Keratinocyte (primary cell): ENCODE measurements at regions not wholly inside any gene's neighbourhood (a gene's known extent, or its start where the extent isn't known, plus 50 kb on each side); places are given as distances from the start of the nearest gene placed in this dataset.

Source experiments
- CTCF ChIP-seq, 3 experiments: IDR thresholded peaks in 1 of 3; conservative IDR thresholded peaks in 1 of 3; optimal IDR thresholded peaks in 1 of 3; 2 replicates in 2 of 3; 3 replicates in 1 of 3; pipeline versions ENCODE3 to v1.5.1; 2011; ENCODE audit warnings: low read length in 3 of 3, mild to moderate bottlenecking in 3 of 3, moderate library complexity in 2 of 3, control low read depth in 1 of 3, inconsistent platforms in 1 of 3; ENCODE audit not compliant: insufficient read depth in 2 of 3; ENCODE audit errors: extremely low read depth in 1 of 3
- EZH2 ChIP-seq: IDR thresholded peaks from one replicate; pipeline ENCODE4 v1.6.1; 2012; ENCODE audit warnings: inconsistent platforms, mild to moderate bottlenecking, low read length, moderate library complexity

GRCh38 chr21:35652196-35652595, 408.1 kb downstream of the SETD4 start:
- TF ChIP-seq CTCF (optimal IDR thresholded peaks at IDR 0.05 in 1 of 3, IDR thresholded peaks at IDR 0.05 in 1 of 3, conservative IDR thresholded peaks at IDR 0.05 in 1 of 3; ENCODE audit: extremely low read depth in 1 of 3, insufficient read depth in 2 of 3, low read length in 3 of 3) (no peak), EZH2 (no peak)
